Upper lobe of right lung (tissue), 1 donor: ENCODE measurements at regions not wholly inside any gene's neighbourhood (a gene's known extent, or its start where the extent isn't known, plus 50 kb on each side); places are given as distances from the start of the nearest gene placed in this dataset.

Experiments
- ATAC-seq: fragments of 200-7000 bp; cut with Tn5 transposase; one replicate; pipeline ENCODE4 v1.9.1; 2020; ENCODE audit warnings: mild to moderate bottlenecking, moderate library complexity
- DNase-seq: peaks from one replicate; pipeline ENCODE4 v3.0.0-alpha.2; 2020
- H3K27ac ChIP-seq: fragments of 200-600 bp; one replicate; pipeline ENCODE4 v1.8.0; 2022
- H3K27me3 ChIP-seq: fragments of 200-600 bp; one replicate; pipeline ENCODE4 v1.8.0; 2022; ENCODE audit warnings: mild to moderate bottlenecking
- H3K36me3 ChIP-seq: fragments of 200-600 bp; one replicate; pipeline ENCODE4 v1.8.0; 2022
- H3K4me1 ChIP-seq: fragments of 200-600 bp; one replicate; pipeline ENCODE4 v1.8.0; 2022
- H3K4me3 ChIP-seq: fragments of 200-600 bp; one replicate; pipeline ENCODE4 v1.8.0; 2022; ENCODE audit warnings: mild to moderate bottlenecking
- H3K9me3 ChIP-seq: fragments of 200-600 bp; one replicate; pipeline ENCODE4 v1.8.0; 2022
- CTCF ChIP-seq: fragments of 200-600 bp; IDR thresholded peaks from one replicate; pipeline ENCODE4 v1.8.0; 2022; ENCODE audit warnings: antibody characterized with exemption
- intact Hi-C: fragments of 100-400 bp; cut with DNase I; formaldehyde crosslinking; loops from one replicate; pipeline ENCODE4 v1.11.0; 2022
- donor health status: DM: no; HTN: yes; CAD: no; lungs with severe emphysema.

GRCh38 chr7:26512737-26513136 lies 221.1 kb downstream of the SNX10 start:
- ATAC-seq (no peak), DNase-seq (no peak)

GRCh38 chr7:26513948-26514347 lies 222.3 kb downstream of the SNX10 start:
- intact Hi-C loops: no loop called here
- no peaks in the 10 kb centered on the region for H3K36me3 ChIP-seq

More at GRCh38 chr7:26512737-26513136, 221.1 kb downstream of the SNX10 start:
- no peaks in the 10 kb centered on the region for H3K9me3 ChIP-seq
- no peaks in the 10 kb centered on the region for H3K36me3 ChIP-seq
- no peaks in the 10 kb centered on the region for H3K4me1 ChIP-seq
- no peak overlapping the region for H3K4me3 ChIP-seq
- no peaks in the 10 kb centered on the region for H3K27me3 ChIP-seq
- no peak overlapping the region for H3K27ac ChIP-seq
- TF ChIP-seq CTCF: no peak
- intact Hi-C loops: no loop called here

GRCh38 chr7:26514633-26515032 lies 223.0 kb downstream of the SNX10 start:
- TF ChIP-seq CTCF: no peak
- Histone ChIP-seq H3K4me1 (no peaks in the 10 kb centered on the region), H3K27me3 (no peaks in the 10 kb centered on the region), H3K9me3 (no peaks in the 10 kb centered on the region), H3K36me3 (no peaks in the 10 kb centered on the region), H3K27ac (no peak overlapping the region), H3K4me3 (no peak overlapping the region)
- no peak for ATAC-seq
- no peak for DNase-seq
- intact Hi-C loops: no loop called here

More at GRCh38 chr7:26513948-26514347, 222.3 kb downstream of the SNX10 start:
- Histone ChIP-seq H3K9me3 (no peaks in the 10 kb centered on the region), H3K27ac (no peak overlapping the region), H3K4me1 (no peaks in the 10 kb centered on the region), H3K4me3 (no peak overlapping the region), H3K27me3 (no peaks in the 10 kb centered on the region)
- TF ChIP-seq CTCF: no peak
- ATAC-seq (no peak), DNase-seq (no peak)

DNA sequence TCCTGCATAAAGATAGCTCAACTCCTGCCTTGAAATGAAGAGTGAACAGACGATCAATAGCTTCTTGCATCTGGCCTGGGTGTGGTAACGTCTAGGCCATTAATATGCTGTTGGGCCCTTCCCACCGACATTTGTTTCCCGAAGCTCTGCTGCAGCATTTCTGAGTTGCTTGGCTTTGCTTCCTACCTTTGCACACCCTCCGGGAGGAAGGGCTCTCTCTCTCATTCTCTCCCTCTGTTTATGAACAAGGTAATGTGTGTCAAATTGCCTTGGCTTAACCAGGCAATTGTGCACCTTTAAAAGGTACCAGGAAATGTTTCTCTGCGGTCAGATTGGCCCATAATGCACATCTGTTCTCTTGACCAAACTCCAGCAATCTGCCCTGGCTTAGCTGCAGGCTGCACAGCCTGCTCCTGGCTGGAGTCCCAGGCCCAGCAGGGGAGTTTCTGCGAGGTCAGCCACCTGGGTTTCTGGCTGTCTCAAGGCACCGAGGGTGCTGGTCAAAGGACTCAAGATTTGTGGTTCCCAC lies 223.7 kb downstream of the SNX10 start:
- no peaks in the 10 kb centered on the region for H3K9me3 ChIP-seq
- no peak overlapping the region for H3K4me3 ChIP-seq
- H3K27ac ChIP-seq: no peak overlapping the region
- intact Hi-C loops: no loop called here
- ATAC-seq: no peak
- H3K27me3 ChIP-seq: no peaks in the 10 kb centered on the region
- H3K4me1 ChIP-seq: no peaks in the 10 kb centered on the region
- no peaks in the 10 kb centered on the region for H3K36me3 ChIP-seq
- DNase-seq: no peak
- TF ChIP-seq CTCF: no peak

GRCh38 chr7:26520483-26520882 lies 228.8 kb downstream of the SNX10 start:
- no peaks in the 10 kb centered on the region for H3K9me3 ChIP-seq
- ATAC-seq (no peak), DNase-seq (no peak)
- no peak overlapping the region for H3K4me3 ChIP-seq
- no peak for TF ChIP-seq CTCF
- no peaks in the 10 kb centered on the region for H3K36me3 ChIP-seq
- no peaks in the 10 kb centered on the region for H3K27me3 ChIP-seq
- no peak overlapping the region for H3K27ac ChIP-seq
- intact Hi-C loops: no loop called here
- H3K4me1 ChIP-seq: no peaks in the 10 kb centered on the region

DNA sequence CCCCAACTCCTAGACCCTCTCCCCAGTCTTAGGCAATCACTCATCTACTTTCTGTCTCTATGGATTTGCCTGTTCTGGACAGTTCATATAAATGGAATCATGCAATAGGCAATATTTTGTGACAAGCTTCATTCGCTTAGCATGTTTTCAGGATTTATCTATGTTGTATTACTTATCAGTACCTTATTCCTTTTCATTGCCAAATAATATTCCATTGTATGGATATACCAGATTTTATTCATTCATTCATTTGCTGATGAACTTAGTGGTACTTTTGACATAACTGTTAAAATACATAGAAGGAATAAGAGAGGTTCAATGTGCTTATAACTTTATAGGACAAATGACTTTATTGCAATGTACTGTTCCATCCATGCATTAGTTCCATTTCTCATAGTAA lies 231.0 kb downstream of the SNX10 start:
- no peak for ATAC-seq
- H3K4me1 ChIP-seq: no peaks in the 10 kb centered on the region
- no peaks in the 10 kb centered on the region for H3K9me3 ChIP-seq
- no peak overlapping the region for H3K27ac ChIP-seq
- H3K27me3 ChIP-seq: no peaks in the 10 kb centered on the region
- intact Hi-C loops: no loop called here
- no peak for DNase-seq
- H3K36me3 ChIP-seq: no peaks in the 10 kb centered on the region
- no peak overlapping the region for H3K4me3 ChIP-seq
- TF ChIP-seq CTCF: no peak
